B cell (primary cell): ENCODE measurements at regions not wholly inside any gene's neighbourhood (a gene's known extent, or its start where the extent isn't known, plus 50 kb on each side); places are given as distances from the start of the nearest gene placed in this dataset.

ENCODE experiments used
- EZH2 ChIP-seq: IDR thresholded peaks from 2 replicates; pipeline ENCODE4 v1.6.1; 2012; ENCODE audit warnings: borderline replicate concordance, low read depth, mild to moderate bottlenecking, moderate library complexity, low read length; ENCODE audit not compliant: insufficient read depth, poor library complexity, severe bottlenecking
- TF ChIP-seq, protein P1 (sequence below): fragments of 200-600 bp; IDR thresholded peaks from one replicate; pipeline ENCODE4 v1.8.0; 2022; ENCODE audit warnings: antibody characterized with exemption, mild to moderate bottlenecking

- TF ChIP-seq EZH2: no peak
- TF ChIP-seq, protein P1, sequence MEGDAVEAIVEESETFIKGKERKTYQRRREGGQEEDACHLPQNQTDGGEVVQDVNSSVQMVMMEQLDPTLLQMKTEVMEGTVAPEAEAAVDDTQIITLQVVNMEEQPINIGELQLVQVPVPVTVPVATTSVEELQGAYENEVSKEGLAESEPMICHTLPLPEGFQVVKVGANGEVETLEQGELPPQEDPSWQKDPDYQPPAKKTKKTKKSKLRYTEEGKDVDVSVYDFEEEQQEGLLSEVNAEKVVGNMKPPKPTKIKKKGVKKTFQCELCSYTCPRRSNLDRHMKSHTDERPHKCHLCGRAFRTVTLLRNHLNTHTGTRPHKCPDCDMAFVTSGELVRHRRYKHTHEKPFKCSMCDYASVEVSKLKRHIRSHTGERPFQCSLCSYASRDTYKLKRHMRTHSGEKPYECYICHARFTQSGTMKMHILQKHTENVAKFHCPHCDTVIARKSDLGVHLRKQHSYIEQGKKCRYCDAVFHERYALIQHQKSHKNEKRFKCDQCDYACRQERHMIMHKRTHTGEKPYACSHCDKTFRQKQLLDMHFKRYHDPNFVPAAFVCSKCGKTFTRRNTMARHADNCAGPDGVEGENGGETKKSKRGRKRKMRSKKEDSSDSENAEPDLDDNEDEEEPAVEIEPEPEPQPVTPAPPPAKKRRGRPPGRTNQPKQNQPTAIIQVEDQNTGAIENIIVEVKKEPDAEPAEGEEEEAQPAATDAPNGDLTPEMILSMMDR: no peak
These were observed 102.2 kb downstream of the NRN1 start for GRCh38 chr6:5904532-5904931.
